C1 segment of cervical spinal cord (tissue), 14 donors: ENCODE measurements at regions not wholly inside any gene's neighbourhood (a gene's known extent, or its start where the extent isn't known, plus 50 kb on each side); places are given as distances from the start of the nearest gene placed in this dataset.

ENCODE experiments used
- DNase-seq, 14 donors: peaks; one replicate each; lab custom pipeline; 2025; lab: John Stamatoyannopoulos, UW

- no peak for DNase-seq
These were observed 181.1 kb upstream of the ARL4C start for GRCh38 chr2:234677758-234678538.

- peak in 2 of 14 donors; percentile 6 to 10 for DNase-seq
These were observed 180.0 kb upstream of the ARL4C start for GRCh38 chr2:234676783-234677450.

GRCh38 chr2:234676109-234676782 lies 179.4 kb upstream of the ARL4C start:
- DNase-seq = no peak

- no peak for DNase-seq
These were observed 177.9 kb upstream of the ARL4C start for GRCh38 chr2:234674781-234675201.

- DNase-seq = no peak
These were observed 177.3 kb upstream of the ARL4C start for GRCh38 chr2:234673961-234674759.

- no peak for DNase-seq
These were observed 176.6 kb upstream of the ARL4C start for GRCh38 chr2:234673501-234673900.

GRCh38 chr2:234672498-234673150 lies 175.7 kb upstream of the ARL4C start:
- no peak for DNase-seq

- DNase-seq = no peak
These were observed 174.8 kb upstream of the ARL4C start for GRCh38 chr2:234671716-234672115.

- DNase-seq = no peak
These were observed 174.3 kb upstream of the ARL4C start for GRCh38 chr2:234671231-234671630.

GRCh38 chr2:234670806-234671205 lies 173.9 kb upstream of the ARL4C start:
- no peak for DNase-seq

GRCh38 chr2:234670052-234670451 lies 173.2 kb upstream of the ARL4C start:
- DNase-seq = no peak

GRCh38 chr2:234669621-234670020 lies 172.7 kb upstream of the ARL4C start:
- DNase-seq = no peak

GRCh38 chr2:234669001-234669400 lies 172.1 kb upstream of the ARL4C start:
- no peak for DNase-seq

GRCh38 chr2:234666911-234667310 lies 170.0 kb upstream of the ARL4C start:
- DNase-seq = no peak

- no peak for DNase-seq
These were observed 168.4 kb upstream of the ARL4C start for GRCh38 chr2:234665304-234665703.

GRCh38 chr2:234661849-234662248 lies 165.0 kb upstream of the ARL4C start:
- no peak for DNase-seq

GRCh38 chr2:234661175-234661574 lies 164.3 kb upstream of the ARL4C start:
- DNase-seq = no peak

- no peak for DNase-seq
These were observed 158.8 kb upstream of the ARL4C start for GRCh38 chr2:234655706-234656105.

GRCh38 chr2:234650911-234651310 lies 154.0 kb upstream of the ARL4C start:
- no peak for DNase-seq

GRCh38 chr2:234649951-234650350 lies 153.1 kb upstream of the ARL4C start:
- no peak for DNase-seq

- no peak for DNase-seq
These were observed 146.5 kb upstream of the ARL4C start for GRCh38 chr2:234643407-234643806.
